Endothelial cell of umbilical vein (primary cell): ENCODE measurements at regions not wholly inside any gene's neighbourhood (a gene's known extent, or its start where the extent isn't known, plus 50 kb on each side); places are given as distances from the start of the nearest gene placed in this dataset.

Experiments
- BruUV-seq: library from RNA; stranded (reverse); fragments of 400-500 nt; replicated peaks from 2 replicates; lab custom pipeline; 2021; lab: Mats Ljungman, UMichigan
- CTCF ChIA-PET: fragments of 300-600, 350-600 bp; sonication (Branson Sonifier 250); formaldehyde crosslinking; loops from one replicate; lab custom pipeline; 2021; ENCODE audit warnings: antibody characterized with exemption, inconsistent platforms; lab: Charles Lee
- POLR2A ChIA-PET: fragments of 300-600, 350-600 bp; sonication (Branson Sonifier 250); formaldehyde crosslinking; loops from one replicate; lab custom pipeline; 2021; ENCODE audit warnings: antibody characterized with exemption, inconsistent platforms; lab: Charles Lee
- DNase-seq: peaks from one replicate; pipeline ENCODE4 v3.0.0-alpha.2; 2011; ENCODE audit warnings: low read depth, low spot score
- FAIRE-seq: peaks from 2 replicates; lab custom pipeline; 2011; peaks lifted over from hg19 to GRCh38; lab: Jason Lieb, UNC
- H2AFZ ChIP-seq: 2 replicates; pipeline ENCODE4 v1.6.0; 2012; ENCODE audit warnings: low read depth, low read length, control low read depth, inconsistent platforms
- H3K27ac ChIP-seq: 2 replicates; pipeline ENCODE4 v1.5.1; 2011; ENCODE audit warnings: low read depth, mild to moderate bottlenecking, control low read depth, low read length, moderate library complexity; ENCODE audit not compliant: insufficient read depth
- H3K27me3 ChIP-seq, 2 experiments: 2 replicates each; pipeline versions ENCODE4 v1.6.0 to v1.6.1; 2011; ENCODE audit warnings: low read length in 2 of 2, mixed read lengths in 1 of 2; ENCODE audit not compliant: control insufficient read depth in 2 of 2, insufficient read depth in 2 of 2
- H3K36me3 ChIP-seq, 2 experiments: 2 replicates in 1 of 2; 3 replicates in 1 of 2; pipeline ENCODE4 v1.5.1; 2011; ENCODE audit warnings: low read length in 2 of 2, mild to moderate bottlenecking in 1 of 2, moderate library complexity in 1 of 2; ENCODE audit not compliant: control insufficient read depth in 2 of 2, insufficient read depth in 2 of 2; ENCODE audit errors: extremely low read depth in 1 of 2
- H3K4me1 ChIP-seq: 3 replicates; pipeline ENCODE4 v1.5.1; 2011; ENCODE audit warnings: mild to moderate bottlenecking, low read length; ENCODE audit not compliant: control insufficient read depth, insufficient read depth; ENCODE audit errors: extremely low read depth
- H3K4me2 ChIP-seq: 2 replicates; pipeline ENCODE4 v1.6.1; 2011; ENCODE audit warnings: low read length, control low read depth, mixed read lengths; ENCODE audit not compliant: insufficient read depth
- H3K4me3 ChIP-seq, 3 experiments: fragments of 200-600 bp in 1 of 3; sonication (generic), shearing (Covaris generic) in 1 of 3; replicated peaks in 1 of 3; 2 replicates each; pipeline ENCODE4 v1.5.1; 2011 to 2016; ENCODE audit warnings: control low read depth in 3 of 3, low read length in 3 of 3, mild to moderate bottlenecking in 2 of 3, inconsistent platforms in 1 of 3, low read depth in 1 of 3, moderate library complexity in 1 of 3; ENCODE audit not compliant: insufficient read depth in 1 of 3
- H3K79me2 ChIP-seq: 2 replicates; pipeline ENCODE4 v1.6.0; 2012; ENCODE audit warnings: low read length, inconsistent platforms; ENCODE audit not compliant: control insufficient read depth, insufficient read depth
- H3K9ac ChIP-seq: replicated peaks from 2 replicates; pipeline ENCODE3; 2011; ENCODE audit warnings: low read length, control low read depth; ENCODE audit not compliant: insufficient read depth; ENCODE audit errors: extremely low read depth
- H3K9me1 ChIP-seq: replicated peaks from 3 replicates; pipeline ENCODE4 v1.6.0; 2011; ENCODE audit warnings: mild to moderate bottlenecking, low read length; ENCODE audit not compliant: control insufficient read depth, insufficient read depth; ENCODE audit errors: extremely low read depth
- H3K9me3 ChIP-seq: replicated peaks from 2 replicates; pipeline ENCODE4 v1.5.1; 2012; ENCODE audit warnings: low read length, inconsistent platforms; ENCODE audit not compliant: control insufficient read depth, insufficient read depth
- H4K20me1 ChIP-seq: replicated peaks from 2 replicates; pipeline ENCODE3; 2011; ENCODE audit warnings: mild to moderate bottlenecking, low read length; ENCODE audit not compliant: control insufficient read depth, insufficient read depth; ENCODE audit errors: extremely low read depth
- EZH2 ChIP-seq: IDR thresholded peaks from 2 replicates; pipeline ENCODE4 v1.6.1; 2012; ENCODE audit warnings: borderline replicate concordance, low read depth, mild to moderate bottlenecking, moderate library complexity, low read length, inconsistent platforms; ENCODE audit not compliant: severe bottlenecking
- FOS ChIP-seq: IDR thresholded peaks from 2 replicates; pipeline ENCODE4 v1.6.1; 2011; ENCODE audit warnings: mild to moderate bottlenecking, low read length, moderate library complexity, borderline replicate concordance; ENCODE audit not compliant: insufficient read depth
- GATA2 ChIP-seq: IDR thresholded peaks from 2 replicates; pipeline ENCODE4 v1.7.0; 2011; ENCODE audit warnings: low read depth, mild to moderate bottlenecking, moderate library complexity, mixed read lengths, low read length; ENCODE audit not compliant: insufficient read length, insufficient read depth
- JUN ChIP-seq: IDR thresholded peaks from 2 replicates; pipeline ENCODE4 v1.6.1; 2011; ENCODE audit warnings: borderline replicate concordance, low read depth; ENCODE audit not compliant: insufficient read length, insufficient read depth
- MYC ChIP-seq: IDR thresholded peaks from one replicate; pipeline ENCODE4 v1.6.1; 2011; ENCODE audit warnings: mild to moderate bottlenecking, low read depth, low read length
- POLR2A ChIP-seq: IDR thresholded peaks from 2 replicates; pipeline ENCODE4 v1.6.1; 2012; ENCODE audit warnings: low read depth, mild to moderate bottlenecking, control low read depth, low read length
- POLR2AphosphoS5 ChIP-seq: IDR thresholded peaks from 2 replicates; pipeline ENCODE4 v1.6.1; 2012; ENCODE audit warnings: low read depth, mild to moderate bottlenecking, control low read depth, low read length, moderate library complexity; ENCODE audit not compliant: insufficient read depth
- dilution Hi-C: fragments of 300-500 bp; cut with MboI; formaldehyde crosslinking; loops from one replicate; pipeline ENCODE4 v1.15.0; 2019; ENCODE audit warnings: low sequenced_read_pairs; ENCODE audit not compliant: extremely low pct_ligation_motif_present
- intact Hi-C: fragments of 100-400 bp; cut with micrococcal nuclease; formaldehyde crosslinking; loops from one replicate; pipeline ENCODE4 v1.10.0; 2022
- TF ChIP-seq, protein P1 (sequence below): IDR thresholded peaks from 2 replicates; pipeline ENCODE4 v1.6.1; 2011; ENCODE audit not compliant: insufficient read depth, insufficient read length
- TF ChIP-seq, protein P2 (sequence below), 2 donors: IDR thresholded peaks; 1 replicate in 1 of 2; 2 replicates in 1 of 2; pipeline ENCODE4 v1.5.1; 2011; ENCODE audit warnings: low read length in 2 of 2, mild to moderate bottlenecking in 2 of 2, moderate library complexity in 2 of 2, control low read depth in 1 of 2, inconsistent platforms in 1 of 2, low read depth in 1 of 2; ENCODE audit not compliant: insufficient read depth in 1 of 2; ENCODE audit errors: extremely low read depth in 1 of 2

DNA sequence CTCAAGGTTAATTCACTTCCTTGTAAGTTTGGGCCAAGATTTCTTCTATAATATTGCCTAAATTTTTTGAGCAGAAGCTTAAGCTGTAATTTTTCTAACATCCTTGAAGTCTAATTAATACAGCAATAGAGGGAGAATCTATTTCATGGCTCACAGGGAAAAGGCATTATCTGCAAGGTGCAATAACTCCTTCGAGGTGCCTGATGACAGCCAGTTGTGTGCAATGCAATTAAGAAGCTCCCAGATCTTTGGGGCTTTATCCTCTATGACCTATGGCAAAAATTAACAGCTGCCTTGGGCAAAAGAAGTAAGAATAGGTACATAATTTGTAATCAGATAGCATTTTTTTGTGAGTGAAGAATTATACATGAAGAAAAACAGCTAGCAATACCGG lies 554.6 kb upstream of the SALL3 start:
- dilution Hi-C loops (no loop called here), intact Hi-C loops (no loop called here)
- BruUV-seq, result no TSS peak
- no peak overlapping the region for H3K9ac ChIP-seq
- H3K4me2 ChIP-seq, result no peak overlapping the region
- H3K9me3 ChIP-seq, result peaks cover 4% of the 10 kb centered on the region
- no peaks in the 10 kb centered on the region for H4K20me1 ChIP-seq
- TF ChIP-seq MYC, result no peak
- no peak for TF ChIP-seq FOS
- TF ChIP-seq, protein P1, sequence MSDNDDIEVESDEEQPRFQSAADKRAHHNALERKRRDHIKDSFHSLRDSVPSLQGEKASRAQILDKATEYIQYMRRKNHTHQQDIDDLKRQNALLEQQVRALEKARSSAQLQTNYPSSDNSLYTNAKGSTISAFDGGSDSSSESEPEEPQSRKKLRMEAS, result no peak
- TF ChIP-seq JUN, result no peak
- TF ChIP-seq POLR2AphosphoS5, result no peak
- no peak for TF ChIP-seq EZH2
- no peak for TF ChIP-seq POLR2A
- no peak for TF ChIP-seq GATA2
- TF ChIP-seq, protein P2, sequence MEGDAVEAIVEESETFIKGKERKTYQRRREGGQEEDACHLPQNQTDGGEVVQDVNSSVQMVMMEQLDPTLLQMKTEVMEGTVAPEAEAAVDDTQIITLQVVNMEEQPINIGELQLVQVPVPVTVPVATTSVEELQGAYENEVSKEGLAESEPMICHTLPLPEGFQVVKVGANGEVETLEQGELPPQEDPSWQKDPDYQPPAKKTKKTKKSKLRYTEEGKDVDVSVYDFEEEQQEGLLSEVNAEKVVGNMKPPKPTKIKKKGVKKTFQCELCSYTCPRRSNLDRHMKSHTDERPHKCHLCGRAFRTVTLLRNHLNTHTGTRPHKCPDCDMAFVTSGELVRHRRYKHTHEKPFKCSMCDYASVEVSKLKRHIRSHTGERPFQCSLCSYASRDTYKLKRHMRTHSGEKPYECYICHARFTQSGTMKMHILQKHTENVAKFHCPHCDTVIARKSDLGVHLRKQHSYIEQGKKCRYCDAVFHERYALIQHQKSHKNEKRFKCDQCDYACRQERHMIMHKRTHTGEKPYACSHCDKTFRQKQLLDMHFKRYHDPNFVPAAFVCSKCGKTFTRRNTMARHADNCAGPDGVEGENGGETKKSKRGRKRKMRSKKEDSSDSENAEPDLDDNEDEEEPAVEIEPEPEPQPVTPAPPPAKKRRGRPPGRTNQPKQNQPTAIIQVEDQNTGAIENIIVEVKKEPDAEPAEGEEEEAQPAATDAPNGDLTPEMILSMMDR (IDR thresholded peaks at IDR 0.05; ENCODE audit: extremely low read depth in 1 of 2, insufficient read depth in 1 of 2, low read depth in 1 of 2, low read length in 2 of 2), result no peak
- DNase-seq (no peak), FAIRE-seq (no peak)
- H3K9me1 ChIP-seq, result no peaks in the 10 kb centered on the region
- H3K4me1 ChIP-seq, result no peaks in the 10 kb centered on the region
- H3K27me3 ChIP-seq, result no peaks in the 10 kb centered on the region
- no peaks in the 10 kb centered on the region for H3K79me2 ChIP-seq
- H3K36me3 ChIP-seq, result no peaks in the 10 kb centered on the region
- CTCF ChIA-PET, result no interaction called here
- H3K27ac ChIP-seq, result no peak overlapping the region
- no peak overlapping the region for H3K4me3 ChIP-seq
- H2AFZ ChIP-seq, result no peak overlapping the region
- POLR2A ChIA-PET, result no interaction called here
